Urothelium cell line (cell line): ENCODE measurements at regions not wholly inside any gene's neighbourhood (a gene's known extent, or its start where the extent isn't known, plus 50 kb on each side); places are given as distances from the start of the nearest gene placed in this dataset.

Experiments used
- DNase-seq: peaks from one replicate; pipeline ENCODE4 v3.0.0; 2011; ENCODE audit warnings: low spot score, mixed read lengths
- FAIRE-seq: peaks from 2 replicates; lab custom pipeline; 2011; peaks lifted over from hg19 to GRCh38; lab: Jason Lieb, UNC

GRCh38 chr1:201703621-201704438, 125.1 kb upstream of the IPO9 start:
- DNase-seq (peak; percentile 86), FAIRE-seq (no peak)

- no peak for FAIRE-seq
- no peak for DNase-seq
These were observed 124.5 kb upstream of the IPO9 start for GRCh38 chr1:201704439-201704792.

GRCh38 chr1:201705389-201705788, 123.6 kb upstream of the IPO9 start:
- no peak for FAIRE-seq
- DNase-seq = no peak

GRCh38 chr1:201706109-201706508, 122.8 kb upstream of the IPO9 start:
- DNase-seq (no peak), FAIRE-seq (no peak)

- FAIRE-seq (no peak), DNase-seq (no peak)
These were observed 121.9 kb upstream of the IPO9 start for GRCh38 chr1:201707027-201707426.

- no peak for DNase-seq
- no peak for FAIRE-seq
These were observed 121.3 kb upstream of the IPO9 start for GRCh38 chr1:201707656-201708055.

GRCh38 chr1:201708085-201708512, 120.9 kb upstream of the IPO9 start:
- no peak for FAIRE-seq
- no peak for DNase-seq

- FAIRE-seq (no peak), DNase-seq (no peak)
These were observed 120.3 kb upstream of the IPO9 start for GRCh38 chr1:201708691-201709090.

GRCh38 chr1:201709564-201710295, 119.2 kb upstream of the IPO9 start:
- FAIRE-seq = no peak

GRCh38 chr1:201710632-201711597, 118.0 kb upstream of the IPO9 start:
- DNase-seq (no peak), FAIRE-seq (no peak)

More at GRCh38 chr1:201709564-201710295, 119.2 kb upstream of the IPO9 start:
- DNase-seq = peak; percentile 74

GRCh38 chr1:201711811-201712210, 117.1 kb upstream of the IPO9 start:
- DNase-seq (no peak), FAIRE-seq (no peak)

GRCh38 chr1:201712387-201713085, 116.4 kb upstream of the IPO9 start:
- no peak for FAIRE-seq
- no peak for DNase-seq

GRCh38 chr1:201713086-201713810, 115.7 kb upstream of the IPO9 start:
- DNase-seq (peak; percentile 95), FAIRE-seq (no peak)

- no peak for FAIRE-seq
- peak; percentile 96 for DNase-seq
These were observed 114.2 kb upstream of the IPO9 start for GRCh38 chr1:201714542-201715329.

GRCh38 chr1:201715351-201715750, 113.6 kb upstream of the IPO9 start:
- no peak for FAIRE-seq

GRCh38 chr1:201715801-201716741, 112.9 kb upstream of the IPO9 start:
- no peak for FAIRE-seq
- DNase-seq = no peak

More at GRCh38 chr1:201715351-201715750, 113.6 kb upstream of the IPO9 start:
- DNase-seq = no peak

GRCh38 chr1:201716742-201717135, 112.2 kb upstream of the IPO9 start:
- no peak for FAIRE-seq
- DNase-seq = no peak

- FAIRE-seq (no peak), DNase-seq (no peak)
These were observed 111.7 kb upstream of the IPO9 start for GRCh38 chr1:201717286-201717685.
